Activated CD4-positive, alpha-beta T cell treated with anti-CD3 and anti-CD28 coated beads, Interleukin-2, Interleukin-4, amounts not matched to agents 100 ng/mL and 50 ng/mL, durations not matched to agents 16 hours and 8 hours (primary cell): ENCODE measurements at regions not wholly inside any gene's neighbourhood (a gene's known extent, or its start where the extent isn't known, plus 50 kb on each side); places are given as distances from the start of the nearest gene placed in this dataset.

Experiments
- DNase-seq: peaks from one replicate; pipeline ENCODE4 v3.0.0-alpha.2; 2020; ENCODE audit warnings: low spot score

DNA sequence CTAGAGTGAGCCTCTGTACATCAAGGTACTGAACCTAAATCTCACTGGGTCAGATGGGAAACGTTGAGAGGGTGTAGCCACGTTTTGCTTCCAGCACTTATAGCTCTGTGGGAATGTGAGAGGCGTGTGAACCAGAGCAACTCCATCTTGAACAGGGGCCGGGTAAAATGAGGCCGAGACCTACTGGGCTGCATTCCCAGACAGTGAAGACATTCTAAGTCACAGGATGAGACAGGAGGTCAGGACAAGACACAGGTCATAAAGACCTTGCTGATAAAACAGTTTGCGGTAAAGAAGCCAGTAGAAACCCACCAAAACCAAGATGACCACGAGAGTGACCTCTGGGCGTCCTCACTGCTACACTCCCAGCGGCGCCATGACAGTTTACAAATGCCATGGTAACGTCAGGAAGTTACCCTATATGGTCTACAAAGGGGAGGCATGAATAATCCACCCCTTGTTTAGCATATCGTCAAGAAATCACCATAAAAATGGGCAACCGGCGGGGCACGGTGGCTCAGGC, 63.4 kb upstream of the NCOR2 start:
- no peak for DNase-seq

DNA sequence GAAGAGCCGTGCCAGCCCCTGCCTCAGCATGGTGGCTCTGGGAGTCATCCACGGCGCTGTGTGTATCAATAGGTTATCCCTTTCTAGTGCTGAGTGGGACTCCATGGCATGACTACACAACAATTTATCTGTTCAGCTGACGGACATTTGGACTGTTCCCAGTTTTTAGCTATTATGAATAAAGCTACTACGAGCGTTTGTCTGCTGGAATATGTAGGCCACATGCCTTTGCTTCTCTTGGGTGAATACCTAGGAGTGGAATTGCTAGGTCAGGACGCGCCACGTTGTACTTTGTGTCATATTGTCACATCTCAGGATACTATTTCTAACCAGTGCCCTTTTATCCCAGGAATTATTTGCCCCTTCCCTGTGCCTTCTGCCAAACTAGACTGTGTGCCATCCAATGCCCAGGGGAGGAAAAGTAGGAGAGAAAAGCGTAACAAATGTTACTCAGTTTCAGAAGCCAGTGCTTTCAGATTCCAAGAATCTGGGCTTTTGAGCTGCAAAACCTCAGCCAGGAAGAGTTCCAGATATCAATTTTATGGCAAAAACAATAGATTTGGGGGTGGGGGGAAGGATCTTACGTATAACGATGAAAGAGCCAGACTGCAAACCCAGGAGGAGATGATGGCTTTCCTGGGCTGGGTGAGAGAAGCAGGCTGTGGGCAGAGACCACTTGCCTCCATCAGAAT, 62.5 kb upstream of the NCOR2 start:
- DNase-seq: no peak

DNA sequence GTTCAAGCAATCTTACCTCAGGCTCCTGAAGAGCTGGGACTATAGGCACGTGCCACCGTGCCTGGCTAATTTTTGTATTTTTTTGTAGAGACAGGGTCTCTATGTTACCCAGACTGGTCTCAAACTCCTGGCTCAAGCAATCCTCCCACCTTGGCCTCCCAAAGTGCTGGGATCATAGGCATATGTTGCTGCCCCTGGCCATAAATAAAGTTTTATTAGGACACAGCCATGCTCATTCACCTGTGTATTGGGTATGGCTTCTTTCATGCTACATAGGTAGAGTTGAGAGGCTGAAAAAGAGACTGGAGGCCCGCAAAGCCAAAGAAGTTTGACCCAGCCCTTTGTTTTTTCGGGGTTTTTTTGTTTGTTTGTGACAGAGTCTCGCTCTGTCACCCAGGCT, 61.7 kb upstream of the NCOR2 start:
- DNase-seq: no peak

DNA sequence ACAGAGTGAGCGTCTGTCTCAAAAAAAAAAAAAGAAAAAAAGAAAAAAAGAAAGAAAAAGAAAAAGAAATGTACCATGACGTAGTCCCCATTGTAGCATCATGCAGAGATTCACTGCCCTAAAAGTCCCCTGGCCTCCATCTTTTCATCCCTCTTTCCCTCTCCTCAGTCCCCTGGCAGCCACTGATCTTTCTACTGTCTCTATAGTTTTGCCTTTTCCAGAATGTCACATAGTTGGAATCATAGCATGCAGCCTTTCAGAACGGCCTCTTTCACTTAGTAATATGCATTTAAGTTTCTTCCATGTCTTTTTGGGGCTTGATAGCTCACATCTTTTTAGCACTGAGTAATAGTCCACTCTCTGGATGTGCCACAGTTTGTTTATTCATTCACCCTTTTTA, 60.5 kb upstream of the NCOR2 start:
- no peak for DNase-seq

DNA sequence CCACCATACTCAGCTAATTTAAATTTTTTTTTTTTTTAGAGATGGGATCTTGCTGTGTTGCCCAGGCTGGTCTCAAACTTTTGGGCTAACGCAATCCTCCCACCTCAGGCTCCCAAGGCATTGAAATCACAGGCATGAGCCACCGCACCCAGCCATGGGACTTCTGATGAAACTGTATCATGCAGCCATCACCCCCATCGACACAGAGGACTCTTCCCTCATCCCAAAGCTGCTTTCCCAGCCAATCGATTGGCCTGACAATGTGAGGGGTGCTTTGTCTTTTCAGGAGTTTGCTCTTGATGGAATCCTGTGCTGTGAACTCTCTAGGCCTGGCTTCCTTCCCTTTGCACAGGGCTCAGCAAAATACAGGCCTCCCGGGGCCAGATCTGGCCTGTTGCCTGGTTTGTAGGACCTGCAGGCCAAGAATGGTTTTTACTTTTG, 59.6 kb upstream of the NCOR2 start:
- no peak for DNase-seq

DNA sequence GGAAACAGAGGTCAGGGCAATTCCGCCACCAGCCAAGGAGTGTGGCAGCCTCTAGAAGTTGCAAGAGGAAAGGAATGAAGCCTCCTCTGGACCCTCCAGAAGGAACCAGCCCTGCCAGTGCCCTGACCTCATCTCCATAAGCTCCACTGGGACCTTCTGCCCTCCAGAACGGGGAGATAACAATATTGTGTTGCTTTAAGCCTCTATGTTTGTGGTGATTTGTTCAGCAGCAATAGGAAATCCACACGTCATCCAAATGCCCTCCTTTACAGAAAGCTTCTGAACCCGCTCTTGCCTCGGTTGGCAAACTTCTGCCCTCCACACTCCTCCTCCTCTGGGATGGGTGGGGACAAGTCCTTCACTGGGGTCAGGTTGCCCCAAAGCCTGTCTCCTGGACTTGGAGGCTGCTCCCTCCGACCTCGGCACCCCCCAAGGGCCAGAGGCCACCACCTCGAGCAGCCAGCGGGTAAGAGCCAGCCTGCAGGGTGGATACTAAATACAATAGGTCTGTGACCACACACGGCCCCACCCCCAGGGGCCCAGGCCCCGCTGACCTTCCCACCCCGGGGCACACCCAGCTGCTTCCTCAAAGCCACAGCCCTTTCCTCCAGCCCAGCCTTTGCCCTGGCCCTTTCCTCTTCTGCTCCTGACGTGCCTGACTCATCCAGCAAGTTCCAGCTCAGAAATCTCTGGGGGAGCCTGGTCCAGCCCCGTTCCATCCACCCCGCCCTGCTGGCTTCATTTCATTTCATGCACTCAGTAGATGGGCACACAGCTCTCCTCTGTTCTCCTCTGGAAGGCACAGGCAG, 58.7 kb upstream of the NCOR2 start:
- no peak for DNase-seq

DNA sequence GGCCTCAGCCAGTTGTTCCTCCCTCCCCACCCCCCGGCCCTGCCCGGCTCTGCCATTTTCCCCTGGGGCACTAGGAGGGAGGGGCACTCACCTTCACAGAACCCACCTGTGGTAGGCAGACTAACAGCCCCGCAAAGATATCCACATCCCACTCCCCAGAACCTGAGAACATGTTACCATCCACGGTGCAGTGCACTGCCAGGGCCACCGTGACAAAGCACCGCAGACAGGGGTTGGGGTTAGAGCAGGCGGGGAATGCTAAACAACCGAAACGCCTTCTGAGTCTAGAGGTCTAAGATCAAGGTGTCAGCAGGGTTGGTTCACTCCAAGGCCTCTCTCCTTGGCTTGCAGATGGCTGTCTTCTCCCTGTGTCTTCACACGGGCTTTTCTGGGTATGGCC, 57.4 kb upstream of the NCOR2 start:
- no peak for DNase-seq

DNA sequence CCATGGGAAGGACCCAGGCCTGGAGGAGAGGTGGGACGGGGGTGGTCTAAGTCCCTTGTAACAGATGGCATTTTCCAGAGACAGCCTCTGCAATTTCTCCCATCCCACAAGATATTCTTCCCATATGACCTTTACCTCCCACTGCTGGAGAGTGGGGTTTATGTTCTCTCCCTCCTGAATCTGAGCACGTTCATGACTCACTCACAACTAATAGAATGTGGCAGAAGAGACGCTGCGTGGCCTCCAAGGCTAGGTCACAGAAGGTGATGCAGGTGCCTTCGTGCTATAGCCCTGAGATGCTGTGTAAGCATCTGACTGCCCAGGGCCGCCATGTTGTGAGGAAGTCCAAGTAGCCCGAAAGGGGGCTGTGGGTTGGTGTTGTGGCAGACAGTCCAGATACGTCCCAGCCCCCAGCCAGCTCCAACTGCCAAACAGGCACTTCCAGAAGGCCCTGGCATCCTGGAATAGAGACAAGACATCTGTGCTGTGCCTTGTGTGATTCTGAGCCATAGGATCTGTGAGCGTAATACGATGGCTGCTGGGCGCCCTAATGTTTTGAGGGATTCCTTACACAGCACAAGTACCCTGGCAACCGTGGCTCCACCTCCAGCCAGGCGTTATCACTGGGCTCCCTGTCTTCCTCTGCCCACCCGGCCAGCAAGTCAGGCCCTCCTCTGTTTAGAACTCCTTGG, 56.1 kb upstream of the NCOR2 start:
- no peak for DNase-seq

DNA sequence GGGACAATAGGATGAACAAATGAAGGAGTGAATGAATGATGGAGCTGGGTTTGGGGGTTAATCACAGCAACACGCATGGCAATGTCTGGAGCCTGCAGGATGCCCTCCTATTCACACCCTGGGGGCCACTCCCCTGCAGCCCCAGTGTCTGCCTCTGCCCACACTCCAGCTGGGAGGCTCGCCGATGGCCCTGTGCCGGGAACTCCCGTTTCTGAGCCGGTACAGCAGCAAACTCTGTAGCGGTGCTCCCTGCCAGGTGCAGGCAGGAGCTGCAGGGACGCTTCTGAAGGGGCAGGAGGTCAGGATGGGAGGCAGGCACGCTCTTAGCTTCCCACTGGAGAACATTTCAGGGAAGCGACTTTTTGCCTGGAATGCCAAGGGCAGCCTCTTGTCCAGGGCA, 55.4 kb upstream of the NCOR2 start:
- no peak for DNase-seq

DNA sequence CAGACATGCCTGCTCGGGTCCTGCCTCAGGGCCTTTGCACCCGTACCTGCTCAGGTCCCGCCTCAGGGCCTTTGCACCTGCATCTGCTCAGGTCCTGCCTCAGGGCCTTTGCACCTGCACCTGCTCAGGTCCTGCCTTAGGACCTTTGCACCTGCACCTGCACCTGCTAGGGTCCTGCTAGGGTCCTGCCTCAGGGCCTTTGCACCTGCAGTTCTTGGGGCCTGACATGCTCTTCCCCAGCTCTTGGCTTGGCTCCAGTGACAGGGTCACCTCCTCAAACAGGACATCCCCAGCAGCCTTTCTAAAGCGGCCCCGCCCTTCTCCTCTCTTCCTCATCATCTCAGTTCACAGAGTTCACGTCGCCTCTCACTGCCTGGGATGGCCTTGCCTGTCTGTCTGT, 54.9 kb upstream of the NCOR2 start:
- DNase-seq: no peak

DNA sequence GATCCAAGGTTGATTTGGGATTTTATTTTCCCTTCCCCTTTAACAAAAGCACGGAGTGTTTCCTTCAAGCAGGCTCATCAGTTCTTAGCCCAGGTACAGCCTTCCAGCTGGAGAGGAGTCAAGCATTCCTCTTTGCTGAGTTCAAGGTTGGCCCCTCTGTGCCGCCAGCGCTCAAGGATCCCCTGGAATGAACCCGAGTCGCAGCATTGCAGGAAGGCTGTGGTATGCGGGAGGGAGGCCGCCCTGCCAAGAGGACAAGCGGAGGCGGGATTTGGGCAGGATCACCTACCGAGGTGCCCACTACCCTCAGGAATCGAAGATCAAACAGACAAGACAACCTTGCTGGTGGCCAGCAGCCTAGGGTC, 53.9 kb upstream of the NCOR2 start:
- no peak for DNase-seq

DNA sequence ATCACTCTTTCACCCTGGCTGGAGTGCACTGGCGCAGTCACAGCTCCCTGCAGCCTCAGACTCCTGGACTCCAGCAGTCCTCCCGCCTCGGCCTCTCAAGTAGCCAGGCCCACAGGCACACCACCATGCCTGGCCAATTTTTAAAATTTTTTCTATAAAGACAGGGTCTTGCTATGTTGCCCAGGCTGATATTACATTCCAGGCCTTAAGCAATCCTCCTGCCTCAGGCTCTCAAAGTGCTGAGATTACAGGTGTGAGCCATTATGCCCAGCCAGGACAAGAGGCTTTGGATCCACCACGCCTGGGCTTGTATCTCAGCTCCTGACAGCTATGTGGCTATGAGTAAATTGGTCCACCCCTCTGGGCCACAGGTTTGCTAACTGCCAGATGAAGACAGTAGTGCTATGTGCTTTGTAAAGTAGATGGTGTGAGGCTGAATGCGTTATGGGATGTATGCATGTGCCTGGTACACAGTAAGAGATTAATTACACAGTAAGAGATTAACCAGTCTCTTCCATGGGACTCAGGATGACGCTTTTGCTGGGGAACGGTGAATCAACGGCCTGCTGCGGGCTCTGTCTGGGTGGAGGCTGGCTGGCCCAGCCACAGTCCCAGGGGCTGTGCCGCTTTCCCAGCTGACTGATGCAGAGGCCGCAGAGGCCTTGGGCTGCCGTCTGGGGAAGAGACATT, 53.3 kb upstream of the NCOR2 start:
- no peak for DNase-seq

DNA sequence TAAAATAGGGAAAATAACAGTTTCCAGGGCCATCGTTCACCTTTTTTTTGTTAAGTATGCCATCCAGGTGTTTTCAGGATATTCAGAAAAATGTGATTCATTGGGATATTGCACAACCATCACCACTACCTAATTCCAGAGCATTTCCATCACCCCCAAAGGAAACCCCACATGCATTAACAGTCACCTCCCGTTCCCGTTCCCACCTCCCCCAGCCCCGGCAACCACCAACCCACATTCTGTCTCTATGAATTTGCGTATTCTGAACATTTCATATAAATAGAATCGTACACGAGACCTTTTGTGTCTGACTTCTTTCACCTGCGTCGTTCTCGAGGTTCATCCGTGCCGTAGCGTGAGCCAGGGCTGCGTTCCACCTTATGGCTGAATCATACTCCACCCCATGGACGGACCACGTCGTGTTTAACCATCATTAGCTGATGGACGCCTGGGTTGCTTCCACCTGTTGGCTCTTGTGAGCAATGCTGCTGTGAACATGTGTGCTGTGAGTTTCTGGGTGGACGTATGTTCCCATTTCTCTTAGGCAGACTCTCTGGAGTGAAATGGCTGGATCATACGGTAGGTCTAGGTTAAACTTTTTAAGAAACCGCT, 51.0 kb upstream of the NCOR2 start:
- no peak for DNase-seq

DNA sequence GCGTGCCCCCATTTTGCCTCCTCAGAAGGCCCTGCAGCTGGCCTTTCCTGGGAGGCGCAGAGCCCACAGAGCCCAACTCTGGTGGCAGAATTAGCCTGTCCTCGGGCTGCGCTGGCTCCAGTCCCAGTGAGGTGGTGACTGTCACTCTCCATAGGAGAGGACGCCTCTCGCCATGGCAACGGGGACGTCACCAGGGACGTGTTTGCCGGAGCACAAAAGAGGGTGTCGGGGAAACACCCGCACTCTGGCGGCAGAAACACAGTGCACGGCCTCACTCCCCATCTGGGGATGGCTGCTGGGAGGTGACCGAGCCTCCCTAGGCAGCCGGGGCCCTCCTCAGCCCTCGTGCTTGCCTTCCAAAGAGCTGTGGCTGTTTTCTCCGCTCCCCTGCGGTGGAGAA, 50.2 kb upstream of the NCOR2 start:
- no peak for DNase-seq
